Stomach (tissue), 4 donors: ENCODE measurements at regions not wholly inside any gene's neighbourhood (a gene's known extent, or its start where the extent isn't known, plus 50 kb on each side); places are given as distances from the start of the nearest gene placed in this dataset.
A peak's percentile ranks its signal among the peaks of the same experiment; 100 is the strongest.

Source experiments
- POLR2AphosphoS5 ChIP-seq, 3 donors: sonication (generic); formaldehyde crosslinking; IDR thresholded peaks; one replicate each; pipeline ENCODE4 v1.6.1; 2016; ENCODE audit warnings: antibody characterized with exemption in 3 of 3
- TF ChIP-seq, protein P1 (sequence below), 7 experiments: fragments of 450-650 bp in 4 of 7; fragments of 200-600 bp in 3 of 7; sonication (generic) in 3 of 7; IDR thresholded peaks; one replicate each; pipeline ENCODE4 v1.5.1; 2016 to 2019; ENCODE audit warnings: antibody characterized with exemption in 7 of 7, control low read depth in 2 of 7, mild to moderate bottlenecking in 1 of 7

DNA sequence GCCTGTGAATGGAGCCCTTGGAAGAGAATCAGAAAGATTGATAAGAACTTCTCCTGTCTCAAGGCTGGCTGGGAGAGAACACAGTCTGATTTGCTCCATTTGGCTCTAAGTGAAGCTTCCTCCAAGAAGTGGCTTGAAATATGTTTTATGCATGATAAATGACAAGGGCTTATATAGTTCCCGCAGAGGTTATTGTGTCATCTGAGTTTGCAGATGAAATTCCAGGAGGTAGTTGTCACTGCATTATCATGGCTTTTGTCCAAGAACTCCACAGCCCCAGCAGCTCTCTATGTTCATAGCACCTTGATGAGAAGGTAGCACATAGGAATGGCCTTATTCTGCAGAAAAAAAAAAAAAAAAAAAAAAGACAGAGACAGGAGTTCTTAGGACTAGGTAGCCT is 108.5 kb downstream of the DACT1 start:
- peak in 1 of 3 donors; percentile 32 for TF ChIP-seq POLR2AphosphoS5 (IDR thresholded peaks at IDR 0.05)
- TF ChIP-seq, protein P1, sequence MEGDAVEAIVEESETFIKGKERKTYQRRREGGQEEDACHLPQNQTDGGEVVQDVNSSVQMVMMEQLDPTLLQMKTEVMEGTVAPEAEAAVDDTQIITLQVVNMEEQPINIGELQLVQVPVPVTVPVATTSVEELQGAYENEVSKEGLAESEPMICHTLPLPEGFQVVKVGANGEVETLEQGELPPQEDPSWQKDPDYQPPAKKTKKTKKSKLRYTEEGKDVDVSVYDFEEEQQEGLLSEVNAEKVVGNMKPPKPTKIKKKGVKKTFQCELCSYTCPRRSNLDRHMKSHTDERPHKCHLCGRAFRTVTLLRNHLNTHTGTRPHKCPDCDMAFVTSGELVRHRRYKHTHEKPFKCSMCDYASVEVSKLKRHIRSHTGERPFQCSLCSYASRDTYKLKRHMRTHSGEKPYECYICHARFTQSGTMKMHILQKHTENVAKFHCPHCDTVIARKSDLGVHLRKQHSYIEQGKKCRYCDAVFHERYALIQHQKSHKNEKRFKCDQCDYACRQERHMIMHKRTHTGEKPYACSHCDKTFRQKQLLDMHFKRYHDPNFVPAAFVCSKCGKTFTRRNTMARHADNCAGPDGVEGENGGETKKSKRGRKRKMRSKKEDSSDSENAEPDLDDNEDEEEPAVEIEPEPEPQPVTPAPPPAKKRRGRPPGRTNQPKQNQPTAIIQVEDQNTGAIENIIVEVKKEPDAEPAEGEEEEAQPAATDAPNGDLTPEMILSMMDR (IDR thresholded peaks at IDR 0.05): no peak
